SIG-M5 treated with dmso at 0.1 percent for 504 hours (cell line): ENCODE measurements at regions not wholly inside any gene's neighbourhood (a gene's known extent, or its start where the extent isn't known, plus 50 kb on each side); places are given as distances from the start of the nearest gene placed in this dataset.
"Not testable (repeated sequence)": the region's sequence is repeated elsewhere in the genome, so short reads cannot be mapped to it uniquely, and the experiment has no call there.

Source experiments
- DNase-seq: peaks from one replicate; lab custom pipeline; 2025; ENCODE audit not compliant: unreplicated experiment; lab: John Stamatoyannopoulos, UW

- peak; percentile 41 for DNase-seq
Observed at GRCh38 chr16:86072328-86073102, 173.6 kb downstream of the IRF8 start.

- DNase-seq, result no peak
Observed at GRCh38 chr16:86073103-86073625, 174.2 kb downstream of the IRF8 start.

GRCh38 chr16:86073763-86074493 is 175.0 kb downstream of the IRF8 start:
- DNase-seq, result no peak

GRCh38 chr16:86074651-86075487 is 175.9 kb downstream of the IRF8 start:
- DNase-seq, result no peak

GRCh38 chr16:86075488-86075785 is 176.5 kb downstream of the IRF8 start:
- DNase-seq, result no peak

GRCh38 chr16:86075839-86076440 is 177.0 kb downstream of the IRF8 start:
- DNase-seq, result no peak

GRCh38 chr16:86076606-86077005 is 177.6 kb downstream of the IRF8 start:
- no peak for DNase-seq

GRCh38 chr16:86077243-86077940 is 178.4 kb downstream of the IRF8 start:
- DNase-seq, result no peak

GRCh38 chr16:86078121-86078600 is 179.2 kb downstream of the IRF8 start:
- no peak for DNase-seq

- not testable (repeated sequence) for DNase-seq
Observed at GRCh38 chr16:86078711-86079110, 179.7 kb downstream of the IRF8 start.

GRCh38 chr16:86079255-86079885 is 180.4 kb downstream of the IRF8 start:
- no peak for DNase-seq

GRCh38 chr16:86080131-86080875 is 181.3 kb downstream of the IRF8 start:
- DNase-seq, result no peak

GRCh38 chr16:86080982-86081381 is 182.0 kb downstream of the IRF8 start:
- no peak for DNase-seq

GRCh38 chr16:86082418-86083030 is 183.6 kb downstream of the IRF8 start:
- DNase-seq, result no peak

GRCh38 chr16:86083382-86084002 is 184.5 kb downstream of the IRF8 start:
- no peak for DNase-seq

- DNase-seq, result no peak
Observed at GRCh38 chr16:86085161-86085611, 186.2 kb downstream of the IRF8 start.

- DNase-seq, result no peak
Observed at GRCh38 chr16:86085795-86086194, 186.8 kb downstream of the IRF8 start.

GRCh38 chr16:86086471-86086870 is 187.5 kb downstream of the IRF8 start:
- DNase-seq, result no peak
